HFFc6 (cell line): ENCODE measurements at regions not wholly inside any gene's neighbourhood (a gene's known extent, or its start where the extent isn't known, plus 50 kb on each side); places are given as distances from the start of the nearest gene placed in this dataset.

Source experiments
- DNase-seq: peaks from one replicate; pipeline ENCODE4 v3.0.0-alpha.2; 2018
- H3K27ac Mint-ChIP-seq: 2 replicates; pipeline ENCODE4 v1.8.0; 2020; ENCODE audit warnings: mild to moderate bottlenecking, mixed read lengths
- H3K27me3 Mint-ChIP-seq: 2 replicates; pipeline ENCODE4 v1.8.0; 2021; ENCODE audit warnings: mild to moderate bottlenecking, moderate library complexity, mixed read lengths; ENCODE audit not compliant: insufficient read depth
- H3K36me3 Mint-ChIP-seq: 2 replicates; pipeline ENCODE4 v1.8.0; 2021; ENCODE audit warnings: low read depth, mixed read lengths
- H3K4me1 Mint-ChIP-seq: 2 replicates; pipeline ENCODE4 v1.8.0; 2020; ENCODE audit warnings: low read depth, mixed read lengths
- H3K4me3 Mint-ChIP-seq: 2 replicates; pipeline ENCODE4 v1.8.0; 2020; ENCODE audit warnings: mild to moderate bottlenecking, moderate library complexity, mixed read lengths
- H3K9me3 Mint-ChIP-seq: 2 replicates; pipeline ENCODE4 v1.8.0; 2020; ENCODE audit warnings: mild to moderate bottlenecking, mixed read lengths
- CTCF ChIP-seq: fragments of 200-600 bp; sonication (generic); IDR thresholded peaks from 2 replicates; pipeline ENCODE4 v1.5.0; 2021; ENCODE audit warnings: antibody characterized with exemption, mild to moderate bottlenecking

GRCh38 chr12:24373004-24373403, 423.5 kb upstream of the SOX5 start:
- no peaks in the 10 kb centered on the region for H3K27me3 Mint-ChIP-seq
- no peaks in the 10 kb centered on the region; the same call in 1 of the 2 replicates for H3K36me3 Mint-ChIP-seq
- no peak overlapping the region for H3K27ac Mint-ChIP-seq
- no peak for TF ChIP-seq CTCF
- peaks cover 53% of the 10 kb centered on the region for H3K9me3 Mint-ChIP-seq
- H3K4me1 Mint-ChIP-seq: no peaks in the 10 kb centered on the region
- H3K4me3 Mint-ChIP-seq: no peak overlapping the region
- DNase-seq: no peak

- DNase-seq: no peak
- H3K4me3 Mint-ChIP-seq: no peak overlapping the region
- H3K36me3 Mint-ChIP-seq: no peaks in the 10 kb centered on the region; the same call in 1 of the 2 replicates
- H3K9me3 Mint-ChIP-seq: peaks cover 36% of the 10 kb centered on the region
- no peak for TF ChIP-seq CTCF
- H3K4me1 Mint-ChIP-seq: no peaks in the 10 kb centered on the region
- H3K27ac Mint-ChIP-seq: no peak overlapping the region
- no peaks in the 10 kb centered on the region; the same call in 1 of the 2 replicates for H3K27me3 Mint-ChIP-seq
These were observed 417.0 kb upstream of the SOX5 start for GRCh38 chr12:24366514-24366913.

GRCh38 chr12:24364921-24365320, 415.5 kb upstream of the SOX5 start:
- no peak for DNase-seq
- H3K9me3 Mint-ChIP-seq: peaks cover 25% of the 10 kb centered on the region
- H3K27ac Mint-ChIP-seq: no peak overlapping the region
- no peak overlapping the region for H3K4me3 Mint-ChIP-seq
- no peak for TF ChIP-seq CTCF
- H3K36me3 Mint-ChIP-seq: no peaks in the 10 kb centered on the region; the same call in 1 of the 2 replicates
- no peaks in the 10 kb centered on the region for H3K4me1 Mint-ChIP-seq
- H3K27me3 Mint-ChIP-seq: no peaks in the 10 kb centered on the region; the same call in 1 of the 2 replicates

- TF ChIP-seq CTCF: no peak
- Mint-ChIP-seq H3K4me1 (no peaks in the 10 kb centered on the region), H3K9me3 (peaks cover 20% of the 10 kb centered on the region), H3K27me3 (no peaks in the 10 kb centered on the region; the same call in 1 of the 2 replicates), H3K27ac (no peak overlapping the region), H3K4me3 (no peak overlapping the region), H3K36me3 (no peaks in the 10 kb centered on the region; the same call in 1 of the 2 replicates)
- no peak for DNase-seq
These were observed 413.8 kb upstream of the SOX5 start for GRCh38 chr12:24363177-24363754.

GRCh38 chr12:24361877-24362580, 412.6 kb upstream of the SOX5 start:
- Mint-ChIP-seq H3K36me3 (no peaks in the 10 kb centered on the region; the same call in 1 of the 2 replicates), H3K27ac (no peak overlapping the region), H3K9me3 (peaks cover 25% of the 10 kb centered on the region), H3K4me3 (no peak overlapping the region), H3K27me3 (no peaks in the 10 kb centered on the region; the same call in 1 of the 2 replicates), H3K4me1 (no peaks in the 10 kb centered on the region)
- DNase-seq: no peak
- TF ChIP-seq CTCF: no peak
